Activated T-helper 2 cell treated with anti-CD3 and anti-CD28 coated beads, Interferon-gamma antibody, Interleukin-2, Interleukin-4, amounts not matched to agents 10 μg/mL and 5 μg/mL and 100 μg/mL, durations not matched to agents 14 hours and 24 hours and 36 hours (primary cell): ENCODE measurements at regions not wholly inside any gene's neighbourhood (a gene's known extent, or its start where the extent isn't known, plus 50 kb on each side); places are given as distances from the start of the nearest gene placed in this dataset.

Source experiments
- DNase-seq: peaks from one replicate; pipeline ENCODE4 v3.0.0; 2021; ENCODE audit warnings: low spot score
- H3K27ac Mint-ChIP-seq: one replicate; pipeline ENCODE4 v1.8.0; 2021; ENCODE audit warnings: mixed read lengths
- H3K27me3 Mint-ChIP-seq: one replicate; pipeline ENCODE4 v1.8.0; 2021; ENCODE audit warnings: low read depth, mixed read lengths
- H3K36me3 Mint-ChIP-seq: one replicate; pipeline ENCODE4 v1.8.0; 2021; ENCODE audit warnings: low read depth, mixed read lengths
- H3K4me1 Mint-ChIP-seq: one replicate; pipeline ENCODE4 v1.8.0; 2021; ENCODE audit warnings: low read depth, mixed read lengths
- H3K4me3 Mint-ChIP-seq: one replicate; pipeline ENCODE4 v1.8.0; 2021; ENCODE audit warnings: low read depth, mild to moderate bottlenecking, moderate library complexity, mixed read lengths
- H3K9me3 Mint-ChIP-seq: one replicate; pipeline ENCODE4 v1.8.0; 2021; ENCODE audit warnings: mixed read lengths
- intact Hi-C: fragments of 100-400 bp; cut with micrococcal nuclease; formaldehyde crosslinking; loops from one replicate; pipeline ENCODE4 v1.15.1; 2023

DNA sequence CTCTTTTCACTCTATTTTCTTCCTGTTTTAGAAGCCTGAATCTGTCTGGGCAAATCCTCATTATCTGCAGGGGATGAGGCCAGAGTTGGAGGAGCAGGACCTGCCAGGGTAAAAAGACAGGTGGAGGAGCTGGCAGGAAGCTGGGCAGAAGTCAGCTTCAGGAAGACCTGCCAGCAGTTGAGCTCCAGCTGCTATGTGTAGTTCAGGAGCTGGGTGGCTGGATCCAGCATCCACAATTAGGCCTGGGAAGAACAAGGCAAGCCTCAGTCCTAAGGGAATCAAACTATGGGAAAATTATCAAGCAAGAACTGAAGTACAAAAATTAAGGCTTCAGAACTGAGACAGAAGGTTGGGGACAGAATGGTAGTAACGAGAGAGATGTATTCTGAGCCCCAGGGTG lies 174.0 kb downstream of the MREG start:
- H3K4me3 Mint-ChIP-seq = no peak overlapping the region
- H3K9me3 Mint-ChIP-seq = no peaks in the 10 kb centered on the region
- no peaks in the 10 kb centered on the region for H3K4me1 Mint-ChIP-seq
- no peaks in the 10 kb centered on the region for H3K36me3 Mint-ChIP-seq
- H3K27me3 Mint-ChIP-seq = no peaks in the 10 kb centered on the region
- no peak for DNase-seq
- intact Hi-C loops = no loop called here
- no peak overlapping the region for H3K27ac Mint-ChIP-seq

DNA sequence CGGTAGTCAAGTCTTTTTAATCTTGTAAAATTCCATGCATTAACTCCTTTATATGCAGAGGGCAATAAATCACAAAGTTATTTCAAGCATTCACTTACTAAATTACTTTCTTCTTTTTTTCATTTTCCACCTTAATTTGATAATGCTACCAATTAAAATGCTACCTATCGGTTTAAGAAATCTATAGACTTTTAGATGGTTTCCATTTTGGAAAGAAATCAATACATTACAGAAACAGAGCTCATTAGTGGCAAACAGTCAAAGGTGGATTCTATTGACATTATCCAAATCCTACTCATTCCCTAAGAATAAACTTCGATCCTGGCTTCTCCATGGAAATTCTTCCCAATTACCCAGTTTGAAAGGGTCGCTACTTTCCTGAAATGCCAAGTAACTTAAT lies 176.5 kb downstream of the MREG start:
- DNase-seq = no peak
- Mint-ChIP-seq H3K4me3 (no peak overlapping the region), H3K4me1 (peaks cover 1% of the 10 kb centered on the region), H3K27ac (no peak overlapping the region), H3K36me3 (no peaks in the 10 kb centered on the region), H3K27me3 (no peaks in the 10 kb centered on the region), H3K9me3 (no peaks in the 10 kb centered on the region)
- intact Hi-C loops = no loop called here

DNA sequence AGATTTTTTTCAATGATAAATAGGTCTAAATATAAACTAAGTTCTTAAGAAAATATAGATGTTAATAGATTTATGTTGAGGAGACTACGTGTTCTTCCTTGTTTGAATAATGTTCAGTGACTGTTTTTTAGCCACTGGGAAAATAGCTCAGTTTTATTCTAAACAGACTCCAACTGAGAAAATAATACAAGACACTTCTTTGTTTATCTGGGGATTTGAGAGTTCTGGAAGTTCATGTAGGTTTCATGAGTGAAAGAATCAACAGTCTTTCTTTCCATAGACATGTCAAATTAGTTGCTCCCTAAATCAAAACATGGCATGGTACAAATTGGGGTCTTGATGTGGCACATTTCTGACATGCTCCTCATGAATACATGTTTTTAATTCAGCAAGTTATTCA lies 177.7 kb downstream of the MREG start:
- peaks cover 7% of the 10 kb centered on the region for H3K4me1 Mint-ChIP-seq
- no peaks in the 10 kb centered on the region for H3K9me3 Mint-ChIP-seq
- no peaks in the 10 kb centered on the region for H3K27me3 Mint-ChIP-seq
- no peaks in the 10 kb centered on the region for H3K36me3 Mint-ChIP-seq
- H3K4me3 Mint-ChIP-seq = no peak overlapping the region
- DNase-seq = no peak
- no peak overlapping the region for H3K27ac Mint-ChIP-seq
- intact Hi-C loops = no loop called here

DNA sequence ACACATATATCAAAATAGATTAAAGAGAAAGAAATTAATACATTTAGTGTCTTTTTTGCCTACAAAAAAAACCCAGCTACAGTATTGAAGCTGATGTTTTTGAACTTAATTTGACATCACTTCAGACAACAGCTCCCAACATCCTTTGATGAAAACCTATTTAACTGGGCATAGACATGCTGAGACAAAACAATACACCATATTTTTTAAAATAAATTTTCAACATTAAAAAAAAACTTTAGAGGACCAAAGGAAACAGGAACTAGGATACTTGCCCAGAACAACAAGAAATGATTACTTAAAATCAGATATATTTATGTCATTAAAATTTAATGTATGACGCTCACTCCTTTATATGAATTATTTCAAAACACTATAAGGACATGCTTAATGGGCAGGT lies 178.1 kb downstream of the MREG start:
- intact Hi-C loops = no loop called here
- H3K4me1 Mint-ChIP-seq = peaks cover 7% of the 10 kb centered on the region
- no peaks in the 10 kb centered on the region for H3K9me3 Mint-ChIP-seq
- no peaks in the 10 kb centered on the region for H3K27me3 Mint-ChIP-seq
- no peak for DNase-seq
- no peak overlapping the region for H3K27ac Mint-ChIP-seq
- no peaks in the 10 kb centered on the region for H3K36me3 Mint-ChIP-seq
- no peak overlapping the region for H3K4me3 Mint-ChIP-seq

DNA sequence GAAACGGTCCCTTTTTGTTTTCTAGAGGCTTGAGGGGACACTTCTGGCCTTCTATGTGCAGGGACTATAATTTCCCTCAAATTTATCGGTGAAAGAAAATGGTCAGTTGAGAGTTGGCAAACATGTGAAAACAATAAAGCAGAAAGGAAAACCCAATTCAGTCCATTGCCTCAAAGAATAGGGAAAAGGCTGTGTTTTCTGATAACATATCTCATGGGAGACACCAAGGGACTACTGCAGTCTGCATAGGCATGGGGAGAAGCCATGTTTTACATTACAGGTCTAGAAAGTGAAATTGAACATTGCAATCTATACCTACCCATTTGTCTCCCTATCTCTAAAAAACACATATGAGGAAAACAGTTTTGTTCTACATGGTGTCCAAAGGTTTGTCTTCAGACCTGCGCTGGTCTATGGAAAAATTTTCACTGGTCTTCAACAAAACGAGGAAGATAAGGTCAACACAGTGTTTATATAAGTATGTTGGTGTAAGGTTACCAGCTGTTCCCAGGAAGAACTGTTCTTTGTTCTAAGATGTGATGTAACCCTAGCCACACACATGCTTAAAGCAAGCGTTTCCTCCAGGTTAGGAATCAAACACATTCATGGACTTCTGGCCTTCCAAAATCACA lies 179.7 kb downstream of the MREG start:
- H3K27me3 Mint-ChIP-seq = no peaks in the 10 kb centered on the region
- H3K4me3 Mint-ChIP-seq = no peak overlapping the region
- H3K9me3 Mint-ChIP-seq = no peaks in the 10 kb centered on the region

DNA sequence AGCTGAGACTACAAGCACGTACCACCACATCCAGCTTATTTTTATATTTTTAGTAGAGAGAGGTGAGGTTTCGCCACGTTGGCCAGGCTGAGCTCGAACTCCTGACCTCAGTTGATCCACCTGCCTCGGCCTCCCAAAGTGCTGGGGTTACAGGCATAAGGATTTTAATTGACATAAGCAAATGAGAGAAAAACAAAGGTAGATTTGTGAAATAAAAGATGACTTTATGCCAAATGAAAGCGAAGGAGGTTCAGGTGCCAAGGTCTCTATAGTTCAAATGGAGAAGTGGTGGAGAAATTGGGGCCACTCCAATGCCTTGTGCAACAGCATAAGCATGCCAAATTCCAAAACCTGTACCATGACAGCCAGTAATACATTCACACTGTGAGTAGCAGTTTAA lies 180.6 kb downstream of the MREG start:
- Mint-ChIP-seq H3K27me3 (no peaks in the 10 kb centered on the region), H3K4me3 (no peak overlapping the region), H3K4me1 (peaks cover 12% of the 10 kb centered on the region), H3K27ac (no peak overlapping the region), H3K9me3 (no peaks in the 10 kb centered on the region), H3K36me3 (no peaks in the 10 kb centered on the region)
- intact Hi-C loops = loop anchor here (5.0 kb wide), 1 partner anchor 35 kb away; no protein-coding TSS in a partner anchor
- no peak for DNase-seq

More for the DNA sequence above, 179.7 kb downstream of the MREG start:
- Mint-ChIP-seq H3K27ac (no peak overlapping the region), H3K4me1 (peaks cover 10% of the 10 kb centered on the region), H3K36me3 (no peaks in the 10 kb centered on the region)
- DNase-seq = no peak
- intact Hi-C loops = loop anchor here (5.0 kb wide), 1 partner anchor 36 kb away; no protein-coding TSS in a partner anchor

DNA sequence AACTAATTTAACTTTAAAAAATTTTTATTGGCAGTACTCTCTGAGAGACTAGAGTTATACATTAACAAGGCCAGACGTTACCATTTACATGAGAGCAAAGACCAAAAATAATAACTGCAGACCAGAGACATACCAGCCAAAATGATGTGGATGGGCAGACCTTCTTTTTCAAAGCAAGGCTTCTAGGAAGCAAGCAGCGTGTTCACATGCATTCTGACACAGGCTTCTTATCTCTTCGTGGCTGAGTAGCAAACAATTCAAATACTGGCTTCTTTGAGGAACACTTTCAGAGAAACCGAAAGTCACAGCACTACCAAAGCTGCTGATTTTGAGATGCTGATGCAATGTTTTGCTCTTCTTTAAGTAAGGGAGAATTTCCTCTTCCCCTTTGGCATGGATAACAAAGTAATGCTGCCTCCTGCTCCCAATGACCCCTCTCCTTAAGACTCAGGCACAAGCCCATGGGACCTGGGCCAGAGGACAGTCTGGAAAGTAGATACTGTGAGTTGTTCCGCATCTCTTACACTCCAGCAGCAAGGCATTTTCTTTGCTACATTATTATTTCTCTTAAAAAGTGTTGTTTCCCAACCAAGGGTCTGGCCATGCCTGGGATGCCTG lies 181.9 kb downstream of the MREG start:
- DNase-seq = no peak

DNA sequence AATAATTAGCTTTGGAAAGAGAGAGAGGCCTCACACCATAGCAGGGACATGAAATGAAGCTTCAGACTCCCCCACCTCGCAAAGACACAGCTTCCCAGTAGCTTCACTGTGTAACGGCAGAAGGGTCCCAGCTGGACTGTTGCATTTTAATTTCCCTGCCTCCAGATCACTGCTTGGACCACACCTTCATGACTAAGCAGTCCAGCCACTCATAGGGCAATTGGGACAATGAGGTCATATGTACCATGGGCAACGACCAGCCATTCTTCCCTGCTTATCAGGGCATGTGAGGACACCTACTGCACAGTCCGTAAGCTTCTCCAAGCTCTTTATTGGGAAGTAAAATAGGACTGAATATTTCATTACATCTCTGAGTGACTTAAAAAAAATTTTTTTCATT lies 183.0 kb downstream of the MREG start:
- Mint-ChIP-seq H3K4me1 (peaks cover 16% of the 10 kb centered on the region), H3K36me3 (no peaks in the 10 kb centered on the region), H3K27me3 (no peaks in the 10 kb centered on the region), H3K27ac (no peak overlapping the region), H3K9me3 (no peaks in the 10 kb centered on the region), H3K4me3 (no peak overlapping the region)
- no peak for DNase-seq
- intact Hi-C loops = loop anchor here (5.0 kb wide), 1 partner anchor 33 kb away; no protein-coding TSS in a partner anchor

More for the DNA sequence above, 181.9 kb downstream of the MREG start:
- Mint-ChIP-seq H3K36me3 (no peaks in the 10 kb centered on the region), H3K4me1 (peaks cover 13% of the 10 kb centered on the region), H3K9me3 (no peaks in the 10 kb centered on the region), H3K4me3 (no peak overlapping the region), H3K27me3 (no peaks in the 10 kb centered on the region), H3K27ac (peak overlapping the region; percentile 62)
- intact Hi-C loops = loop anchor here (5.0 kb wide), 1 partner anchor 34 kb away; no protein-coding TSS in a partner anchor

DNA sequence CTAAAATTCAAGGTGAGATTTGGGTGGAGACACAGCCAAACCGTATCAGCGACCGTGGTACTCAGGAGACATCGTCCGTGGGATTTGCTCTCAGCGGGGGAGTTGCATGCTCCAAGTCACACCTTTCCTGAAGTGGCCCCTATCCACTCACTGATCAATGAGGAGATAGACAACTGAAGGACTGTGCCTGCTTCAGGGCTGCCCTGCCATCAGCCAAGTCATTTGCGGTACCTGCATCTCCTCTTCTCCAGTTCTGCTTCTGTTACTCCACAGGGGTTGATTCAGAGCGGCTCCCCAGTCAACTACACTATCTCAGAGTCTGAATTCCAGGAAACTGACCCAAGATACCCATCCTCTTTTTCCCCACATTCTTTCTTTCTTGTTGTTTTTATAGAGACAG lies 184.1 kb downstream of the MREG start:
- H3K4me1 Mint-ChIP-seq = peaks cover 16% of the 10 kb centered on the region
- H3K27ac Mint-ChIP-seq = no peak overlapping the region
- no peak for DNase-seq
- H3K4me3 Mint-ChIP-seq = no peak overlapping the region
- no peaks in the 10 kb centered on the region for H3K36me3 Mint-ChIP-seq
- H3K9me3 Mint-ChIP-seq = no peaks in the 10 kb centered on the region
- H3K27me3 Mint-ChIP-seq = no peaks in the 10 kb centered on the region
- intact Hi-C loops = loop anchor here (5.0 kb wide), 1 partner anchor 392 kb away; the partner anchor contains the start of gene FN1

DNA sequence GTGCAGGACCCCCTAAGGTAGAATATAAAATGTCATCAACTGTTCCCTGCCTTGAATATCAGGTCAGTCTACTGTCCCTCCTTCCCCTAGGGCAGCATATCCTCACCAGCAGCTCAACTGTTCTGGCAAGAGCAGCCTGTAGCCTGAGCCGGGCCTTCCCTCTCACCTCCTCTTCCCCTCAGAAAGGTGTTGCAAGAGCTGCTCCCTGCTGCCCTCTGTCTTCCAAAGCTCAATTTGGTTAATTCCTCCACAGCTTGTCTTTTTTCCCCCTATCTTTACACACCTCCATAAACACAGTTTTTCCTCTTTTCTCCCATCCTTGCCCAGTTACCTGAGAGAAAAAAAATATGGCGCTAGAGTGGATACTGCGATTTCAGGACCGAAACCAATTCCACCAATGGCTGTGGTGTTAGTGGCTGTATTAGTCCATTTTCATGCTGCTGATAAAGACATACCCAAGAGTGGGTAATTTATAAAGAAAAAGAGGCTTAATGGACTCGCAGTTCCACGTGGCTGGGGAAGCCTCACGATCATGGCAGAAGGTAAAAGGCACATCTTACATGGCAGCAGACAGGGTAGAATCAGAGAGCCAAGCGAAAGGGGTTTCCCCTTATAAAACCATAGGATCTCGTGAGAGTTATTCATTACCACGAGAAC lies 184.7 kb downstream of the MREG start:
- DNase-seq = peak; percentile 16
- intact Hi-C loops = loop anchor here (1.0 to 5.0 kb wide), 2 partner anchors 374 to 391 kb away; partner anchors contain the start of gene FN1
- no peak overlapping the region for H3K4me3 Mint-ChIP-seq
- peaks cover 16% of the 10 kb centered on the region for H3K4me1 Mint-ChIP-seq
- H3K9me3 Mint-ChIP-seq = peaks cover 3% of the 10 kb centered on the region
- H3K36me3 Mint-ChIP-seq = no peaks in the 10 kb centered on the region
- H3K27ac Mint-ChIP-seq = peak overlapping the region; percentile 23
- no peaks in the 10 kb centered on the region for H3K27me3 Mint-ChIP-seq

DNA sequence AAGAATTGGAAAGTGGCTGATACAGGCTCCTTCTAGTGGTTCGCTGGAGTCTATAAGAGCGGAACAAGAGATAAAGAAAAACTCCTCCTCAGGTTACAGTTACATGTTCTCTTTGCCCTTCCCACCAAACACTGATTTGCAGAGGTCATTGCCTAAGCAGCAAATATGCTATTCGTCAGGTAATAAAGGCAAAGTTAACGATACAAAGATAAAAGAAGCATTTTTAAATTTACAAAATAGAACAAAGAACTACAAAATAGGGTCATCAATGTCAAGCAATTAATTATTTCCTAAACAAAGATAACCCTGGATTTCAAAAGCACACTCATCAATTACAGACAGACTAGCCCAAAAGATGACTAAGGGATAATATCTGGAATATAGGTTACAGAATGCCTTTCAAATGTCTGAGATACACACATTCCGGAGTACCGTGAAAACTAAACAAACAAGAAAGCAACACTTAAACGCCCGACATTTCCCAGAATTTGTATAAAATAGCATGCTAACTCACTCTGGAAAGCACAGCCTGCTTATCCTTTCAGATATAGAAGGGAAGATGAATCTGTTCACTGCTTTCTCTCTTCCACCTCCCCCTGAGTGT lies 186.4 kb downstream of the MREG start:
- DNase-seq = no peak
- Mint-ChIP-seq H3K4me1 (peaks cover 15% of the 10 kb centered on the region), H3K9me3 (peaks cover 7% of the 10 kb centered on the region), H3K4me3 (no peak overlapping the region), H3K27me3 (peaks cover 7% of the 10 kb centered on the region), H3K27ac (no peak overlapping the region), H3K36me3 (no peaks in the 10 kb centered on the region)
- intact Hi-C loops = loop anchor here (5.0 kb wide), 1 partner anchor 390 kb away; the partner anchor contains the start of gene FN1

DNA sequence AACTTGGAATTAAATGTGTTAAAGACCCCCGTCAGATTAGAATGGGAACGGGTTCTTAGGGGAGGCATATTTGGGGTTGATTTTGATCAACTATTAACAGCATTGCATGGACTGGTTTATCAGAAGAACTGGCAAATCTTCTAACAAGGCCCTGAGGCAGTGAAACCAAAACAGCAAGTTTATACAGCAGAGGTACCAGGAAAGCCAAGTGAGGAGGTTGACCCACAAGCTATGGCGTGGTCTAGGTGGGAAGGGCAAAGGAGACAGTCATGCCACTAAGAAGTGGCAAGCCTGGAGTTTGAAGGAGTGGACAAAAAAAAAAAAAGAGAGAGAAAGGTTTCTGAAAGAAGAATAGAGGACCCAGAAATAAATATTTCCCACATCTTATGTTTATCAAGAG lies 187.0 kb downstream of the MREG start:
- intact Hi-C loops = loop anchor here (5.0 kb wide), 1 partner anchor 389 kb away; the partner anchor contains the start of gene FN1
- Mint-ChIP-seq H3K4me3 (no peak overlapping the region), H3K9me3 (peaks cover 9% of the 10 kb centered on the region), H3K4me1 (peaks cover 12% of the 10 kb centered on the region), H3K27me3 (peaks cover 9% of the 10 kb centered on the region), H3K27ac (no peak overlapping the region), H3K36me3 (no peaks in the 10 kb centered on the region)
- no peak for DNase-seq
